ENCODE measurements at regions not wholly inside any gene's neighbourhood (a gene's known extent, or its start where the extent isn't known, plus 50 kb on each side); places are given as distances from the start of the nearest gene placed in this dataset.

- intact Hi-C loops (cut with DNase I): no loop called here
These were observed 445.6 kb upstream of the PDE3A start for GRCh38 chr12:19922717-19923116.

GRCh38 chr12:19924360-19924759 is 444.0 kb upstream of the PDE3A start:
- H3K27me3 ChIP-seq: no peaks in the 10 kb centered on the region

More at GRCh38 chr12:19922717-19923116, 445.6 kb upstream of the PDE3A start:
- TF ChIP-seq POLR2AphosphoS5 (IDR thresholded peaks at IDR 0.05; ENCODE audit: insufficient read depth in 1 of 2, low read depth in 1 of 2): no peak
- TF ChIP-seq POLR2A (IDR thresholded peaks at IDR 0.05): no peak
- no peak for TF ChIP-seq CTCF (IDR thresholded peaks at IDR 0.05)
- Histone ChIP-seq H3K4me3 (no peak overlapping the region), H3K9me3 (no peaks in the 10 kb centered on the region), H3K27ac (no peak overlapping the region), H3K4me1 (no peaks in the 10 kb centered on the region), H3K36me3 (no peaks in the 10 kb centered on the region), H3K27me3 (no peaks in the 10 kb centered on the region)
- no peak for DNase-seq (ENCODE audit: extremely low spot score in 2 of 2)

GRCh38 chr12:19925841-19926240 is 442.5 kb upstream of the PDE3A start:
- no peaks in the 10 kb centered on the region for H3K36me3 ChIP-seq
- no peak overlapping the region for H3K4me3 ChIP-seq
- H3K27ac ChIP-seq: no peak overlapping the region
- DNase-seq (ENCODE audit: extremely low spot score in 2 of 2): no peak
- H3K27me3 ChIP-seq: no peaks in the 10 kb centered on the region
- intact Hi-C loops (cut with DNase I): no loop called here
- no peaks in the 10 kb centered on the region for H3K9me3 ChIP-seq
- H3K4me1 ChIP-seq: no peaks in the 10 kb centered on the region
- TF ChIP-seq POLR2A (IDR thresholded peaks at IDR 0.05): no peak
- no peak for TF ChIP-seq POLR2AphosphoS5 (IDR thresholded peaks at IDR 0.05; ENCODE audit: insufficient read depth in 1 of 2, low read depth in 1 of 2)
- no peak for TF ChIP-seq CTCF (IDR thresholded peaks at IDR 0.05)

More at GRCh38 chr12:19924360-19924759, 444.0 kb upstream of the PDE3A start:
- no peak for DNase-seq (ENCODE audit: extremely low spot score in 2 of 2)
- H3K27ac ChIP-seq: no peak overlapping the region
- TF ChIP-seq POLR2A (IDR thresholded peaks at IDR 0.05) (no peak), CTCF (IDR thresholded peaks at IDR 0.05) (no peak), POLR2AphosphoS5 (IDR thresholded peaks at IDR 0.05; ENCODE audit: insufficient read depth in 1 of 2, low read depth in 1 of 2) (no peak)
- no peaks in the 10 kb centered on the region for H3K4me1 ChIP-seq
- no peaks in the 10 kb centered on the region for H3K9me3 ChIP-seq
- no peak overlapping the region for H3K4me3 ChIP-seq
- intact Hi-C loops (cut with DNase I): no loop called here
- H3K36me3 ChIP-seq: no peaks in the 10 kb centered on the region

- Histone ChIP-seq H3K9me3 (no peaks in the 10 kb centered on the region), H3K4me3 (no peak overlapping the region), H3K4me1 (no peaks in the 10 kb centered on the region), H3K27me3 (no peaks in the 10 kb centered on the region), H3K36me3 (no peaks in the 10 kb centered on the region), H3K27ac (no peak overlapping the region)
- no peak for DNase-seq (ENCODE audit: extremely low spot score in 2 of 2)
- intact Hi-C loops (cut with DNase I): no loop called here
- TF ChIP-seq CTCF (IDR thresholded peaks at IDR 0.05) (no peak), POLR2AphosphoS5 (IDR thresholded peaks at IDR 0.05; ENCODE audit: insufficient read depth in 1 of 2, low read depth in 1 of 2) (no peak), POLR2A (IDR thresholded peaks at IDR 0.05) (no peak)
These were observed 442.1 kb upstream of the PDE3A start for GRCh38 chr12:19926266-19926665.

GRCh38 chr12:19927661-19928060 is 440.7 kb upstream of the PDE3A start:
- intact Hi-C loops (cut with DNase I): no loop called here
- Histone ChIP-seq H3K4me1 (no peaks in the 10 kb centered on the region), H3K4me3 (no peak overlapping the region), H3K9me3 (no peaks in the 10 kb centered on the region), H3K27ac (no peak overlapping the region), H3K27me3 (no peaks in the 10 kb centered on the region), H3K36me3 (no peaks in the 10 kb centered on the region)
- DNase-seq (ENCODE audit: extremely low spot score in 2 of 2): no peak
- TF ChIP-seq POLR2AphosphoS5 (IDR thresholded peaks at IDR 0.05; ENCODE audit: insufficient read depth in 1 of 2, low read depth in 1 of 2) (no peak), CTCF (IDR thresholded peaks at IDR 0.05) (no peak), POLR2A (IDR thresholded peaks at IDR 0.05) (no peak)
